NCI-H510A treated with DMSO at 0.1 percent for 48 hours (cell line): ENCODE measurements at regions not wholly inside any gene's neighbourhood (a gene's known extent, or its start where the extent isn't known, plus 50 kb on each side); places are given as distances from the start of the nearest gene placed in this dataset.
"Not testable (repeated sequence)": the region's sequence is repeated elsewhere in the genome, so short reads cannot be mapped to it uniquely, and the experiment has no call there.

Experiments used
- DNase-seq: peaks from one replicate; lab custom pipeline; 2025; lab: John Stamatoyannopoulos, UW

GRCh38 chr1:147062956-147063355 is 109.3 kb downstream of the PRKAB2 start:
- DNase-seq, result no peak

GRCh38 chr1:147061880-147062279 is 110.4 kb downstream of the PRKAB2 start:
- not testable (repeated sequence) for DNase-seq

DNA sequence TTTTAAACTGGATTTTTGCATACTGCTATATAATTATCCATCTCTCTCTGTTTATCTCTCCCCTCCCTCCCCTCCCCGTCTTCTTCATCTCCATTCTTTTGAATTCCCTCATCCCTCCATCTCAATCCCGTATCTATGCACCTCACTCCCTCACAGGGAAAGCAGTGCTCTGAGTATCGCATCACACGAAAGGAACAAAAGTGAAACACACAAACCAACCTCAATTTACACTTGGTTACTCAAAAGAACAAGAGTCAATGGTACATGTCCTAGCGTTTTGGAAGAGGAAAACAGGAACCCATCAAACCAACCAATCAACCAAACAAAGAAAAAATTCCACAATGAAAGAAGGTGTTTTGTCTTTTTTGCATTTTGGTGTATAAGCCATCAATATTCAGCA is 115.1 kb downstream of the NBPF12 start:
- DNase-seq, result no peak

- DNase-seq, result no peak
Measured at GRCh38 chr1:147052677-147053076, 114.6 kb downstream of the NBPF12 start.

GRCh38 chr1:147052143-147052542 is 114.0 kb downstream of the NBPF12 start:
- DNase-seq, result no peak

DNA sequence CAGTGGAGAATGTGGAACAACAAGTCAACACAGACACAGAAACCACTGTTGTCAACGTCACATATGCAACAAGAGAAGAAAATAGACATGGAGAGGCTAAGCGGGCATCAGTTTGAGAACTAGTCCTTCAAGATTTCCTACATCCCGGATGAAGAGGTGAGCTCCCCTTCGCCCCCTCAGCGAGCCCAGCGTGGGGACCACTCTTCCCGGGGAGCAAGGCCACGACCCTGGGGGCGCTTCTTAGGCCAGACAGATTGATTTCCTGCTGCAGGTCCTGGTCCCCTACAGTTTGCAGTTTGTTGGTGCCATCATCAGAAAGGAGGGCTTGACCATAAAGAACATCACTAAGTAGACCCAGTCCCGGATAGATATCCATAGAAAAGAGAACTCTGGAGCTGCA is 113.0 kb downstream of the NBPF12 start:
- DNase-seq, result no peak

DNA sequence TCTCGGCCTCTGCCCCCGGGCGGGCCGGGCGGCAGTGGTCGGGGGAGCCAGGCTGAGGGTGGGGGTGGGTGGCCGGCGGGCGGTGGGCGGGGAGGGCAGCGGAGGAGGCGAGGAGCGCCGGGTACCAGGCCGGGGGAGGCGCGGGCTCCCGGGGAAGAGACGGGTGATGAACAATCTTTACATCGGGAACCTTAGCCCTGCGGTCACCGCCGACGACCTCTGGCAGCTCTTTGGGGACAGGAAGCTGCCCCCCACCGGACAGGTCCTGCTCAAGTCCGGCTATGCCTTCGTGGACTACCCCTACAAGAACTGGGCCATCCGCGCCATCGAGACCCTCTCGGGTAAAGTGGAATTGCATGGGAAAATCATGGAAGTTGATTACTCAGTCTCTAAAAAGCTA is 112.5 kb downstream of the NBPF12 start:
- no peak for DNase-seq

GRCh38 chr1:147046863-147047394 is 108.8 kb downstream of the NBPF12 start:
- not testable (repeated sequence) for DNase-seq

DNA sequence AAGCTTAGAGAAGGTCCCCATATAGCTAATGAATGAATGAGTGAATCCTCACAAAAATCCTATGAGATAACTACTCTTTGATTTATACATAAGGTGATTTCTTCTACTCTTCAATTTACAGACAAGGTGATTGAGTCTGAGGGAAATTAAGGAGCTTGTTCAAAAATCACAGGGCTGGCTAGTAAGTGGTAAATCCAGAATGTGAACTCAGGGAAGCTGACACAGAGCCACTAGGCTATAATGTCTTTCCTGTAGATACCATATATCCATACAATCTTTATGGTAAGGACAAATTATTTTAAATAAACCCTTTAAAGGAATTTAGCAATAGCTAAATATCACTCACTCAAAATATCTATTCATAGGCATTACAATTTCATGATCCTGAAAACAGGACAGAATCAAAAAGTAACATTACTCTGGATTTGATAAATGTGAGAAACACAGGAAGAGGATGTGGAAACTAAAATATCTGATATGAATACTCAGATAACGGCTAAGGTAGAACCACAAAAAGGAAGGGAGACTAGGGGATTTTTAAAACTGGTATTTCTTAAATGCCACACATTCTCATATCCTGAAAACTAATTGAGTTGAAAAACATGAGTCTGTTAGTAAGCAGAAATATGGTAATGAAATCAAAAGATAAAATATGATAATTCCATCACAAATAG is 108.2 kb downstream of the NBPF12 start:
- no peak for DNase-seq
